ENCODE measurements at regions not wholly inside any gene's neighbourhood (a gene's known extent, or its start where the extent isn't known, plus 50 kb on each side); places are given as distances from the start of the nearest gene placed in this dataset.

DNA sequence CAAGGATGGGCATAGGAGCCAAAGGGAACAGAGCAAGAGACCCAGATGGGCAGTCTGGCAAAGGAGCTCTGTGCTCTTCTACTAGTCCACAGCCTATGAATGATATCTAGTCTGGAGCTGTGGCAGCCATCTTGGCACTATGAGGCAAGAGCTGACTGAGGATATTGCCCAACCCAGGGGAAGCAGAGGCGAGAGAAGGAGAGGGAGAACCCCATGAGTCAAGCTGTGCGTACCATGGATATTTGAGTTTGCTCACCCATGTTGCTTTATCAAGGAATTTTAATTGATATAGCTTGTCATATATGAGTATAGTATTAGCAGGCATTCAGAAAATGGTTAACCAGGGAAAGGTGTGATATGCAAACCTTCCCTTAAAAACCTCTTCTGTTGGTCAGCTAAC lies 420.9 kb downstream of the PRDM2 start:
- no peak overlapping the region for H3K4me2 ChIP-seq (ENCODE audit: insufficient read depth, low read length)
- ChIA-PET CTCF (no interaction called here), POLR2A (no interaction called here)
- H3K27ac ChIP-seq (ENCODE audit: insufficient read depth, low read depth, low read length), result no peak overlapping the region
- DNase-seq (ENCODE audit: low read depth, low spot score) (no peak), FAIRE-seq (no peak)
- H4K20me1 ChIP-seq (replicated peaks; ENCODE audit: control insufficient read depth, extremely low read depth, insufficient read depth, low read length), result no peaks in the 10 kb centered on the region
- H3K36me3 ChIP-seq (ENCODE audit: control insufficient read depth in 2 of 2, extremely low read depth in 1 of 2, insufficient read depth in 2 of 2, low read length in 2 of 2), result no peaks in the 10 kb centered on the region
- H3K4me3 ChIP-seq (replicated peaks in 1 of 3; ENCODE audit: insufficient read depth in 1 of 3, low read depth in 1 of 3, low read length in 3 of 3), result no peak overlapping the region
- TF ChIP-seq POLR2AphosphoS5 (IDR thresholded peaks at IDR 0.05; ENCODE audit: insufficient read depth, low read depth, low read length), result no peak
- BruUV-seq (replicated peaks), result no TSS peak
- H2AFZ ChIP-seq (ENCODE audit: low read depth, low read length), result no peak overlapping the region
- intact Hi-C loops (cut with micrococcal nuclease) (no loop called here), dilution Hi-C loops (cut with MboI; ENCODE audit: extremely low pct_ligation_motif_present, low sequenced_read_pairs) (no loop called here)
- no peaks in the 10 kb centered on the region for H3K4me1 ChIP-seq (ENCODE audit: control insufficient read depth, extremely low read depth, insufficient read depth, low read length)
- no peaks in the 10 kb centered on the region for H3K27me3 ChIP-seq (ENCODE audit: control insufficient read depth in 2 of 2, insufficient read depth in 2 of 2, low read length in 2 of 2)
- no peaks in the 10 kb centered on the region for H3K9me1 ChIP-seq (replicated peaks; ENCODE audit: control insufficient read depth, extremely low read depth, insufficient read depth, low read length)
- H3K9me3 ChIP-seq (replicated peaks; ENCODE audit: control insufficient read depth, insufficient read depth, low read length), result no peaks in the 10 kb centered on the region
- H3K79me2 ChIP-seq (ENCODE audit: control insufficient read depth, insufficient read depth, low read length), result no peaks in the 10 kb centered on the region
- H3K9ac ChIP-seq (replicated peaks; ENCODE audit: extremely low read depth, insufficient read depth, low read length), result no peak overlapping the region

DNA sequence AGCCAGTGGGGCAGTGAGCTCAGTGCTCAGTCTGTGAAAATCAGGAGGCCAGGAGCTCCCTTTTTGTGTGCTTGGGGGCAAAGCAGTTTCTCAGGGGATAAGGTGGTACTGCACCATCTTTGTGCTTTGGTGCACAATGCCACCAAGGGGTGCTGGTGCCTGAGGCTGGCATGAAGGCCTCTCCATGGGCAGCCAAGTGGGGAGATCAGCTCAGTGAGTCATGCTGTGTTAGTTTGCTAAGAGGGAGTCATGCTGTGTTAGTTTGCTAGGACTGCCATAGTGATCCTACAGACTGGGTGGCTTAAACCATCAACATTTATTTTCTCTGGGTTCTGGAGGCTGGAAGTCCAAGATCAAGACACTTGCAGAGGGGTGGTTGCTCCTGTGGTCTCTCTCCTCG lies 428.1 kb downstream of the PRDM2 start:
- H3K4me2 ChIP-seq (ENCODE audit: insufficient read depth, low read length), result no peak overlapping the region
- no peaks in the 10 kb centered on the region for H3K9me3 ChIP-seq (replicated peaks; ENCODE audit: control insufficient read depth, insufficient read depth, low read length)
- H3K27me3 ChIP-seq (ENCODE audit: control insufficient read depth in 2 of 2, insufficient read depth in 2 of 2, low read length in 2 of 2), result no peaks in the 10 kb centered on the region
- H3K79me2 ChIP-seq (ENCODE audit: control insufficient read depth, insufficient read depth, low read length), result no peaks in the 10 kb centered on the region
- no peak overlapping the region for H2AFZ ChIP-seq (ENCODE audit: low read depth, low read length)
- DNase-seq (ENCODE audit: low read depth, low spot score) (no peak), FAIRE-seq (no peak)
- H3K4me1 ChIP-seq (ENCODE audit: control insufficient read depth, extremely low read depth, insufficient read depth, low read length), result no peaks in the 10 kb centered on the region
- H3K9ac ChIP-seq (replicated peaks; ENCODE audit: extremely low read depth, insufficient read depth, low read length), result no peak overlapping the region
- no peaks in the 10 kb centered on the region for H3K9me1 ChIP-seq (replicated peaks; ENCODE audit: control insufficient read depth, extremely low read depth, insufficient read depth, low read length)
- POLR2A ChIA-PET, result no interaction called here
- TF ChIP-seq, protein P1, sequence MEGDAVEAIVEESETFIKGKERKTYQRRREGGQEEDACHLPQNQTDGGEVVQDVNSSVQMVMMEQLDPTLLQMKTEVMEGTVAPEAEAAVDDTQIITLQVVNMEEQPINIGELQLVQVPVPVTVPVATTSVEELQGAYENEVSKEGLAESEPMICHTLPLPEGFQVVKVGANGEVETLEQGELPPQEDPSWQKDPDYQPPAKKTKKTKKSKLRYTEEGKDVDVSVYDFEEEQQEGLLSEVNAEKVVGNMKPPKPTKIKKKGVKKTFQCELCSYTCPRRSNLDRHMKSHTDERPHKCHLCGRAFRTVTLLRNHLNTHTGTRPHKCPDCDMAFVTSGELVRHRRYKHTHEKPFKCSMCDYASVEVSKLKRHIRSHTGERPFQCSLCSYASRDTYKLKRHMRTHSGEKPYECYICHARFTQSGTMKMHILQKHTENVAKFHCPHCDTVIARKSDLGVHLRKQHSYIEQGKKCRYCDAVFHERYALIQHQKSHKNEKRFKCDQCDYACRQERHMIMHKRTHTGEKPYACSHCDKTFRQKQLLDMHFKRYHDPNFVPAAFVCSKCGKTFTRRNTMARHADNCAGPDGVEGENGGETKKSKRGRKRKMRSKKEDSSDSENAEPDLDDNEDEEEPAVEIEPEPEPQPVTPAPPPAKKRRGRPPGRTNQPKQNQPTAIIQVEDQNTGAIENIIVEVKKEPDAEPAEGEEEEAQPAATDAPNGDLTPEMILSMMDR (IDR thresholded peaks at IDR 0.05; ENCODE audit: extremely low read depth in 1 of 2, insufficient read depth in 1 of 2, low read depth in 1 of 2, low read length in 2 of 2), result no peak
- no peak for TF ChIP-seq EZH2 (IDR thresholded peaks at IDR 0.05; ENCODE audit: borderline replicate concordance, low read depth, low read length, severe bottlenecking)
- TF ChIP-seq, protein P2, sequence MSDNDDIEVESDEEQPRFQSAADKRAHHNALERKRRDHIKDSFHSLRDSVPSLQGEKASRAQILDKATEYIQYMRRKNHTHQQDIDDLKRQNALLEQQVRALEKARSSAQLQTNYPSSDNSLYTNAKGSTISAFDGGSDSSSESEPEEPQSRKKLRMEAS (IDR thresholded peaks at IDR 0.05; ENCODE audit: insufficient read depth, insufficient read length), result no peak
- no peak for TF ChIP-seq JUN (IDR thresholded peaks at IDR 0.05; ENCODE audit: borderline replicate concordance, insufficient read depth, insufficient read length, low read depth)
- no peaks in the 10 kb centered on the region for H4K20me1 ChIP-seq (replicated peaks; ENCODE audit: control insufficient read depth, extremely low read depth, insufficient read depth, low read length)
- H3K36me3 ChIP-seq (ENCODE audit: control insufficient read depth in 2 of 2, extremely low read depth in 1 of 2, insufficient read depth in 2 of 2, low read length in 2 of 2), result no peaks in the 10 kb centered on the region
- no peak overlapping the region for H3K27ac ChIP-seq (ENCODE audit: insufficient read depth, low read depth, low read length)
- dilution Hi-C loops (cut with MboI; ENCODE audit: extremely low pct_ligation_motif_present, low sequenced_read_pairs), result no loop called here
- H3K4me3 ChIP-seq (replicated peaks in 1 of 3; ENCODE audit: insufficient read depth in 1 of 3, low read depth in 1 of 3, low read length in 3 of 3), result no peak overlapping the region
- intact Hi-C loops (cut with micrococcal nuclease), result no loop called here
- CTCF ChIA-PET, result no interaction called here
- BruUV-seq (replicated peaks), result no TSS peak
